ENCODE measurements at regions not wholly inside any gene's neighbourhood (a gene's known extent, or its start where the extent isn't known, plus 50 kb on each side); places are given as distances from the start of the nearest gene placed in this dataset.
"Not testable (repeated sequence)": the region's sequence is repeated elsewhere in the genome, so short reads cannot be mapped to it uniquely, and the experiment has no call there.

DNA sequence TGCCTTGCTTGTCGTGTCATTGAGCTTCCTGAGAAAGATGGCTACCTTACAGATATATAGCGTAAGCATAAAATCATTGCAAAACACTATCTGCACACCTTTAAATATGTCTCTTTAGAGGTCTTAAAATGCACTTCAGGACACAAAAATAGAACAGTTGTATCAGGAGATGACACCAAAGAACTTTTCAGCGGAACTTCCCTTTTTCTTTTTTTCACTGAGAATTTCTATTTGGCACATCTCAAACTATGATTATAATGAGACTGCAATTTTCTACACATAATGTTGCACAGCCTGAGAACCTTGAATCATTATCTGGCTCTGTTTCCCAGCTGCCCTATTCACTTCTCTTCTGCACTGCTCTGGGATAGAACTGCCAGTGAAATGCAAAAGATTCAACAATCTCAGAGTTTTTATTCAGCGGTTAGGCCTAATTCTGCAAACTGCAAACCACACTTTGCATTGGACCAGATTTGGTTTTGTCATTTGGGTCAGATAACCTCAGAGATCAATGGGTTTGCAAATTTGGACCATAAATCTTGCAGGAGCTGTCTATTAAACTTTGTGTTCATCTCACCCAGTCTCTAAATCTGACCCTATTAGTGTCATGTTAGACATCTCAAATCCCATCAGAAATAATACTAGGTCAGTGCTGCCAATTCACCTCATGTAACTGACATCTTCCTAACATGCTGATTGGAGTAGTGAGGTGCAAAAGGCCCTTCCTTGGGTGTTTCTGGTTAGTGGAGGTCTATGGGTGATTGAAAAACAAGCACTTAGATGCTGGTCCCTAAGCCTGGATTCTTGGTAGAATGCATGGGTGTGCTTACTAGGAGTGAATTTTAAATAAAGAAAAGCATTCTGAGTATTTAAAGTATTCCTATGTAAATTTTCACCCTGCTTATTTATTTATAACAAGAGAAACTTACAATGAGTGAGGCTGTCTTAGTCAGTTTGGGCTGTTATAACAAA is 382.7 kb downstream of the UTRN start:
- no peak for ATAC-seq
- Histone ChIP-seq H3K36me3 (replicated peaks in 1 of 2; ENCODE audit: insufficient read depth in 1 of 2, low read depth in 2 of 2) (no peaks in the 10 kb centered on the region), H3K27me3 (no peaks in the 10 kb centered on the region), H3K9me3 (no peaks in the 10 kb centered on the region), H3K27ac (no peak overlapping the region), H3K4me1 (peaks cover 17% of the 10 kb centered on the region), H3K4me3 (no peak overlapping the region)
- no peak for DNase-seq
- TF ChIP-seq POLR2A (IDR thresholded peaks at IDR 0.05) (no peak), CTCF (IDR thresholded peaks at IDR 0.05) (no peak)
- 83 to 96% methylated on average over 4 of the region's 4 CpGs for WGBS, 2 donors
- intact Hi-C loops (cut with DNase I), result no loop called here

DNA sequence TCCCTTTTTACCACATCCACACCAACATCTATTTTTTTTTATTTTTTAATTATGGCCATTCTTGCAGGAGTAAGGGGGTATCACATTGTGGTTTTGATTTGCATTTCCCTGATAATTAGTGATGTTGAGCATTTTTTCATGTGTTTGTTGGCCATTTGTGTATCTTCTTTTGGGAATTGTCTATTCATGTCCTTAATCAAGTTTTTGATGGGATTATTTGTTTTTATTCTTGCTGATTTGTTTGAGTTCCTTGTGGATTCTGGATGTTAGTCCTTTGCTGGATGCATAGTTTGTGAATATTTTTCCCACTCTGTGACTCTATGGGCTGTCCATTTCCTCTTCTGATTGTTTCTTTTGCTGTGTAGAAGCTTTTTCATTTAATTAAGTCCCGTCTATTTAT is 385.1 kb downstream of the UTRN start:
- H3K4me3 ChIP-seq; ATAC-seq; H3K4me1 ChIP-seq; H3K36me3 ChIP-seq (replicated peaks in 1 of 2; ENCODE audit: insufficient read depth in 1 of 2, low read depth in 2 of 2); H3K27me3 ChIP-seq; H3K9me3 ChIP-seq; intact Hi-C loops (cut with DNase I); H3K27ac ChIP-seq; DNase-seq: not testable (repeated sequence)
- WGBS, 2 donors, result 89 to 94% methylated on average over 1 of the region's 1 CpG

GRCh38 chr6:144673807-144674206 is 388.7 kb downstream of the UTRN start:
- Histone ChIP-seq H3K9me3 (no peaks in the 10 kb centered on the region), H3K27ac (no peak overlapping the region), H3K36me3 (replicated peaks in 1 of 2; ENCODE audit: insufficient read depth in 1 of 2, low read depth in 2 of 2) (no peaks in the 10 kb centered on the region), H3K27me3 (no peaks in the 10 kb centered on the region), H3K4me3 (no peak overlapping the region), H3K4me1 (no peaks in the 10 kb centered on the region)
- TF ChIP-seq POLR2A (IDR thresholded peaks at IDR 0.05), result no peak
- no peak for TF ChIP-seq CTCF (IDR thresholded peaks at IDR 0.05)
- DNase-seq (no peak), ATAC-seq (no peak)
- WGBS, 2 donors, result 95 to 97% methylated on average over 3 of the region's 3 CpGs
- intact Hi-C loops (cut with DNase I), result no loop called here

DNA sequence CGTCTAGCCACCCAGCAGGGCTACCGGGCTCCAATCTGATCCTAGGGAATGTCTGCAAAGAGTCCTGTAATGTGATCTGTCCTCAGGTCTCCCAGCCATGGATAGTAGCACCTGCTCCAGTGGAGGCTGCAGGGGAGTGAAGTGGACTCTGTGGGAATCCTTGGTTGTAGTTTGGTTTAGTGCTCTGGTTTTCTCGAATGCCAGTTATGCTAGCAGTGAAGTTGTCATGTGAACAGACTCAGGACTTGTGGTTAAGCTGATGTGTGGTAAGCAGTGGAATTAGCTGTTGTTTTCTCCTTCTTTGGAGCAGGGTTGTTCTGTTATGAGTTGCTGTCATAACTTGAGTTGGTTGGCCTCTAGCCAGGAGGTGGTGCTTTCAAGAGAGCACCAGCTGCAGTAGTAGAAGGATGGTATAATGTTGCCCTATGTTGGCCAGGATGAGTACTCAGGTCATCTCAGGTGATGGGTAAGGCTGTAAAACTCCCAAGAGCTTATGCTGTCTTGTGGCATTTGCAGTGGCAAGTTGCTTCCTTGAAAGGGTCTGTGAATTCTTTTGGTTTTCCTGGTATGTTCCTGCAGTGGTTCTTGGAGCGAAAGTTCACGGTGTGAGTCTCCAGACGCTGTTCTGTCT is 390.2 kb downstream of the UTRN start:
- TF ChIP-seq CTCF (IDR thresholded peaks at IDR 0.05) (no peak), POLR2A (IDR thresholded peaks at IDR 0.05) (no peak)
- H3K36me3 ChIP-seq (replicated peaks in 1 of 2; ENCODE audit: insufficient read depth in 1 of 2, low read depth in 2 of 2), result no peaks in the 10 kb centered on the region
- peaks cover 4% of the 10 kb centered on the region for H3K4me1 ChIP-seq
- peak overlapping the region in 1 of 4 donors; percentile 7 for H3K27ac ChIP-seq
- no peaks in the 10 kb centered on the region for H3K9me3 ChIP-seq
- intact Hi-C loops (cut with DNase I), result no loop called here
- WGBS, 2 donors, result 85 to 89% methylated on average over 6 of the region's 6 CpGs
- DNase-seq, result peak; percentile 30 to 62 (median 58)
- no peak for ATAC-seq
- H3K27me3 ChIP-seq, result no peaks in the 10 kb centered on the region
- no peak overlapping the region for H3K4me3 ChIP-seq

GRCh38 chr6:144676310-144676709 is 391.2 kb downstream of the UTRN start:
- DNase-seq; H3K4me3 ChIP-seq; H3K36me3 ChIP-seq (replicated peaks in 1 of 2; ENCODE audit: insufficient read depth in 1 of 2, low read depth in 2 of 2); H3K9me3 ChIP-seq; H3K27me3 ChIP-seq; intact Hi-C loops (cut with DNase I); H3K27ac ChIP-seq; H3K4me1 ChIP-seq; ATAC-seq: not testable (repeated sequence)
- WGBS, 2 donors, result 87 to 92% methylated on average over 3 of the region's 3 CpGs

GRCh38 chr6:144677263-144677662 is 392.1 kb downstream of the UTRN start:
- ATAC-seq; H3K36me3 ChIP-seq (replicated peaks in 1 of 2; ENCODE audit: insufficient read depth in 1 of 2, low read depth in 2 of 2); H3K27me3 ChIP-seq; H3K4me1 ChIP-seq; DNase-seq; intact Hi-C loops (cut with DNase I); H3K9me3 ChIP-seq; H3K27ac ChIP-seq; H3K4me3 ChIP-seq: not testable (repeated sequence)
- 92 to 95% methylated on average over 4 of the region's 4 CpGs for WGBS, 2 donors
